Karpas-422 (cell line): ENCODE measurements at regions not wholly inside any gene's neighbourhood (a gene's known extent, or its start where the extent isn't known, plus 50 kb on each side); places are given as distances from the start of the nearest gene placed in this dataset.
"Not testable (repeated sequence)": the region's sequence is repeated elsewhere in the genome, so short reads cannot be mapped to it uniquely, and the experiment has no call there.

Experiments used
- DNase-seq: peaks from one replicate; pipeline ENCODE4 v3.0.0-alpha.2; 2015
- H2AFZ ChIP-seq: fragments of 200-600 bp; sonication (generic); 2 replicates; pipeline ENCODE4 v1.6.1; 2014; ENCODE audit warnings: antibody characterized with exemption, low read length, mixed read lengths
- H3K27ac ChIP-seq: fragments of 200-600 bp; sonication (generic); 2 replicates; pipeline ENCODE4 v1.5.1; 2014; ENCODE audit warnings: mild to moderate bottlenecking, low read length, moderate library complexity
- H3K27me3 ChIP-seq: fragments of 200-600 bp; sonication (generic); 2 replicates; pipeline ENCODE4 v1.6.1; 2014; ENCODE audit warnings: low read length, mixed read lengths
- H3K36me3 ChIP-seq: fragments of 200-600 bp; sonication (generic); 2 replicates; pipeline ENCODE4 v1.6.1; 2014; ENCODE audit warnings: low read length, mixed read lengths; ENCODE audit not compliant: insufficient read depth
- H3K4me1 ChIP-seq: fragments of 200-600 bp; sonication (generic); 2 replicates; pipeline ENCODE4 v1.6.1; 2014; ENCODE audit warnings: mild to moderate bottlenecking, low read length, mixed read lengths
- H3K4me2 ChIP-seq: fragments of 200-600 bp; sonication (generic); 2 replicates; pipeline ENCODE4 v1.6.1; 2014; ENCODE audit warnings: low read length, low read depth, mild to moderate bottlenecking; ENCODE audit not compliant: poor library complexity, severe bottlenecking
- H3K4me3 ChIP-seq: fragments of 200-600 bp; sonication (generic); 2 replicates; pipeline ENCODE4 v1.5.1; 2014; ENCODE audit warnings: mild to moderate bottlenecking, antibody characterized with exemption, low read length, mixed read lengths
- H3K79me2 ChIP-seq: fragments of 200-600 bp; sonication (generic); 2 replicates; pipeline ENCODE4 v1.6.1; 2014; ENCODE audit warnings: mild to moderate bottlenecking, low read length, mixed read lengths
- H3K9ac ChIP-seq: fragments of 200-600 bp; sonication (generic); 2 replicates; pipeline ENCODE4 v1.6.0; 2014; ENCODE audit warnings: low read length
- H3K9me2 ChIP-seq: fragments of 200-600 bp; sonication (generic), shearing (Covaris generic); replicated peaks from 2 replicates; pipeline ENCODE4 v1.6.0; 2014; ENCODE audit warnings: mild to moderate bottlenecking, low read length, moderate library complexity; ENCODE audit not compliant: insufficient read depth
- H3K9me3 ChIP-seq: fragments of 300-700, 200-600 bp; sonication (generic); 2 replicates; pipeline ENCODE4 v1.6.1; 2014; ENCODE audit warnings: low read length, mixed read lengths
- H4K20me1 ChIP-seq: fragments of 200-600 bp; sonication (generic); 2 replicates; pipeline ENCODE4 v1.6.1; 2014; ENCODE audit warnings: mild to moderate bottlenecking, antibody characterized with exemption, low read length, low read depth; ENCODE audit not compliant: insufficient read depth

GRCh38 chr5:99400571-99400970 is 471.8 kb upstream of the CHD1 start:
- not testable (repeated sequence) for H4K20me1 ChIP-seq, H3K27me3 ChIP-seq, H3K4me1 ChIP-seq, H3K79me2 ChIP-seq, H3K4me3 ChIP-seq, H3K27ac ChIP-seq, H3K4me2 ChIP-seq, DNase-seq, H3K9ac ChIP-seq, H2AFZ ChIP-seq, H3K36me3 ChIP-seq, H3K9me3 ChIP-seq, H3K9me2 ChIP-seq

GRCh38 chr5:99398976-99399375 is 470.2 kb upstream of the CHD1 start:
- no peak overlapping the region for H3K9ac ChIP-seq
- H3K9me2 ChIP-seq, result no peaks in the 10 kb centered on the region
- H3K4me1 ChIP-seq, result no peaks in the 10 kb centered on the region
- H3K4me3 ChIP-seq, result no peak overlapping the region
- no peaks in the 10 kb centered on the region for H3K27me3 ChIP-seq
- no peaks in the 10 kb centered on the region for H4K20me1 ChIP-seq
- H3K4me2 ChIP-seq, result no peak overlapping the region
- H2AFZ ChIP-seq, result no peak overlapping the region
- no peaks in the 10 kb centered on the region for H3K9me3 ChIP-seq
- H3K36me3 ChIP-seq, result no peaks in the 10 kb centered on the region
- no peak overlapping the region for H3K27ac ChIP-seq
- no peaks in the 10 kb centered on the region for H3K79me2 ChIP-seq
- DNase-seq, result no peak

DNA sequence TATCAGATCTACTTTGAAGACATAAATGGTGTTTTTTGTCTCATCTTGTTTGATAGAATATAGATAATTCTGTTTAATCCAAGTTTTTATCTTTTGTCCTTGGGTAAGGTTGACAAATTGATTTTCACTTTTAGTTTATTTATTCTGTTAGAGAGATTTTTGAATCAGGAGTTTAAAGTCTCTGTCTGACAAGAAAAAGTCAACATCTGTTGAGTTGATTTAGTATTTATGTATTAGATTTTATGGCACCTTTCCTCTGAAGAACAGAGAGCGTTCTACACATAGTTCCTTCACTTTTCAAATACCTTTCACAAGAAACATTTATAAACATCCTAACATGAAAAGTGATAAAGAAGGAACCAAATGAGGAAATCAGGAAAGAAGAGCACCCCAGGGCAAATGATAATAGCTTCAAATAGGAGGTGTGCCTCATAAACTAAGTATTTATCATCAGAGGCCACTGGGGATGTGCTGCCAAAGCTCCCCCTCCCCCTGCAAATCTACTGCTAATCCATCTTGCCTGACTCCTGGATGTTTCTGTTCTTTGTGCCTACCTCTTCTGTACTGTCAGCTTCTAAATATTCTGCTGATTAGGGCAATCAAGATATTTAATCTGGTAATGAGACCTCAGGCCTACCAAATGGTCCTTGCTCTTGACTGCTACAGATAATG is 457.7 kb upstream of the CHD1 start:
- Histone ChIP-seq H3K9ac (no peak overlapping the region), H3K4me3 (no peak overlapping the region), H3K27ac (no peak overlapping the region), H3K9me2 (no peaks in the 10 kb centered on the region), H4K20me1 (no peaks in the 10 kb centered on the region), H3K36me3 (no peaks in the 10 kb centered on the region), H3K4me1 (no peaks in the 10 kb centered on the region), H3K4me2 (no peak overlapping the region), H3K79me2 (no peaks in the 10 kb centered on the region), H3K9me3 (no peaks in the 10 kb centered on the region), H2AFZ (no peak overlapping the region), H3K27me3 (no peaks in the 10 kb centered on the region)
- DNase-seq, result no peak

DNA sequence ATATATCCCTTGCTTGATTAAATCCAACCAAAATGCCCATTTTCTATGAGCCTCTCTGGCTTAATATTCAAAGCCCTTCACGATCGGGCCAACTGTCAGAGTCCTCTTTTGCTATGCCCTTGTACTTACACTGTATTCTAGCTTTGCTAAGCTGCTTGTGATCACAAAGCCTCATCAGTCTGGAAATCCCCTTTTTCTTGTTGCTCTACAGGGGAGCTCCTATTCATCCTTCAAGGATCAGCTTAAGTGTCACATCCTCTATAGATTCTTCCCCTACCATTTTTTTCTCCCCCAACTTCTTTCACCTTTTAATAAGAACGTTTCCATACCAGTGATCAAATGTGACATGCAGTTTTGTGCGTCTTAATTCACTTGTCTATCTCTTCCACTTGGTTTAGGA is 450.4 kb upstream of the CHD1 start:
- Histone ChIP-seq H2AFZ (no peak overlapping the region), H3K4me3 (no peak overlapping the region), H3K27ac (no peak overlapping the region), H3K36me3 (no peaks in the 10 kb centered on the region), H3K4me1 (no peaks in the 10 kb centered on the region), H3K9ac (no peak overlapping the region), H3K9me2 (no peaks in the 10 kb centered on the region), H4K20me1 (no peaks in the 10 kb centered on the region), H3K79me2 (no peaks in the 10 kb centered on the region), H3K27me3 (no peaks in the 10 kb centered on the region), H3K4me2 (no peak overlapping the region), H3K9me3 (no peaks in the 10 kb centered on the region)
- no peak for DNase-seq

DNA sequence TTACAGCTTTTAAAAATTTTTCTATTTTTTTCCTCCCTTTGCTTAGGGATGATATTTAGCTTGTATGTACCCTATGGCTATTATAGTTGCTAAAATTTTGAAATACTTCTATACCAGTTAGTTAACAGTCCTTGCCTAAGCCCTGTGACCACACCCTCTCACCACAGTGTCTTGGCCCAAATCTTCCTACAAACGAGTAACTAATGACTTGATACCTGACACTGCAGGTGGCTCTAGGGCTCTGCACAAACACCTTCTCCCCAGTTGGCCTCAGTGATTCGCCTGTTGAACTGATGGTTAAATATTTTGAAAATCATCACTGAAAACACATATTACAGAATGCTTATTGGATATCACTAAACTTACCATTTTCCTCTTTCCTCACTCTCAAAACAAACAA is 449.6 kb upstream of the CHD1 start:
- Histone ChIP-seq H3K9me2 (no peaks in the 10 kb centered on the region), H3K27ac (no peak overlapping the region), H3K27me3 (no peaks in the 10 kb centered on the region), H2AFZ (no peak overlapping the region), H4K20me1 (no peaks in the 10 kb centered on the region), H3K9me3 (no peaks in the 10 kb centered on the region), H3K4me2 (no peak overlapping the region), H3K36me3 (no peaks in the 10 kb centered on the region), H3K4me1 (no peaks in the 10 kb centered on the region), H3K9ac (no peak overlapping the region), H3K79me2 (no peaks in the 10 kb centered on the region), H3K4me3 (no peak overlapping the region)
- DNase-seq, result no peak

GRCh38 chr5:99369797-99370593 is 441.2 kb upstream of the CHD1 start:
- Histone ChIP-seq H3K9ac (no peak overlapping the region), H3K4me1 (no peaks in the 10 kb centered on the region), H3K9me3 (no peaks in the 10 kb centered on the region), H3K9me2 (no peaks in the 10 kb centered on the region), H3K79me2 (no peaks in the 10 kb centered on the region), H4K20me1 (no peaks in the 10 kb centered on the region), H3K36me3 (no peaks in the 10 kb centered on the region), H3K4me3 (no peak overlapping the region), H3K27ac (no peak overlapping the region), H3K4me2 (no peak overlapping the region), H3K27me3 (no peaks in the 10 kb centered on the region), H2AFZ (no peak overlapping the region)
- DNase-seq, result no peak

GRCh38 chr5:99368726-99369125 is 439.9 kb upstream of the CHD1 start:
- H3K79me2 ChIP-seq, result no peaks in the 10 kb centered on the region
- H3K9me2 ChIP-seq, result no peaks in the 10 kb centered on the region
- H3K4me1 ChIP-seq, result no peaks in the 10 kb centered on the region
- no peaks in the 10 kb centered on the region for H4K20me1 ChIP-seq
- H3K4me2 ChIP-seq, result no peak overlapping the region
- no peaks in the 10 kb centered on the region for H3K36me3 ChIP-seq
- H3K4me3 ChIP-seq, result no peak overlapping the region
- H3K27ac ChIP-seq, result no peak overlapping the region
- no peak for DNase-seq
- no peak overlapping the region for H3K9ac ChIP-seq
- H2AFZ ChIP-seq, result no peak overlapping the region
- no peaks in the 10 kb centered on the region for H3K9me3 ChIP-seq
- H3K27me3 ChIP-seq, result no peaks in the 10 kb centered on the region

GRCh38 chr5:99355881-99356280 is 427.1 kb upstream of the CHD1 start:
- H3K9me3 ChIP-seq, result no peaks in the 10 kb centered on the region
- no peak overlapping the region for H2AFZ ChIP-seq
- H3K4me3 ChIP-seq, result no peak overlapping the region
- H3K79me2 ChIP-seq, result no peaks in the 10 kb centered on the region
- no peak overlapping the region for H3K4me2 ChIP-seq
- H4K20me1 ChIP-seq, result no peaks in the 10 kb centered on the region
- H3K4me1 ChIP-seq, result no peaks in the 10 kb centered on the region
- no peaks in the 10 kb centered on the region for H3K36me3 ChIP-seq
- H3K27ac ChIP-seq, result no peak overlapping the region
- H3K9me2 ChIP-seq, result no peaks in the 10 kb centered on the region
- no peaks in the 10 kb centered on the region for H3K27me3 ChIP-seq
- no peak overlapping the region for H3K9ac ChIP-seq
- no peak for DNase-seq
